GDM1 (cell line): ENCODE measurements at regions not wholly inside any gene's neighbourhood (a gene's known extent, or its start where the extent isn't known, plus 50 kb on each side); places are given as distances from the start of the nearest gene placed in this dataset.
A peak's percentile ranks its signal among the peaks of the same experiment; 100 is the strongest.

Experiments used
- DNase-seq: peaks from one replicate; lab custom pipeline; 2025; lab: John Stamatoyannopoulos, UW

GRCh38 chr4:32988165-32988811 is 2268.1 kb downstream of the PCDH7 start:
- DNase-seq: no peak

GRCh38 chr4:32991663-32992062 is 2271.5 kb downstream of the PCDH7 start:
- no peak for DNase-seq

GRCh38 chr4:32994981-32995881 is 2275.1 kb downstream of the PCDH7 start:
- no peak for DNase-seq

GRCh38 chr4:33013282-33013681 is 2293.1 kb downstream of the PCDH7 start:
- DNase-seq: no peak

- DNase-seq: no peak
Observed at GRCh38 chr4:33025236-33025635, 2305.1 kb downstream of the PCDH7 start.

- DNase-seq: no peak
Observed at GRCh38 chr4:33029976-33030375, 2309.8 kb downstream of the PCDH7 start.

GRCh38 chr4:33031328-33031727 is 2311.2 kb downstream of the PCDH7 start:
- no peak for DNase-seq

GRCh38 chr4:33037464-33037863 is 2317.3 kb downstream of the PCDH7 start:
- DNase-seq: no peak

- no peak for DNase-seq
Observed at GRCh38 chr4:33045334-33045733, 2325.2 kb downstream of the PCDH7 start.

GRCh38 chr4:33052241-33052640 is 2332.1 kb downstream of the PCDH7 start:
- no peak for DNase-seq

- DNase-seq: no peak
Observed at GRCh38 chr4:33054161-33054560, 2334.0 kb downstream of the PCDH7 start.

- no peak for DNase-seq
Observed at GRCh38 chr4:33054656-33055196, 2334.6 kb downstream of the PCDH7 start.

- DNase-seq: no peak
Observed at GRCh38 chr4:33057736-33058135, 2337.6 kb downstream of the PCDH7 start.

GRCh38 chr4:33058998-33059397 is 2338.8 kb downstream of the PCDH7 start:
- DNase-seq: no peak

- peak; percentile 2 for DNase-seq
Observed at GRCh38 chr4:33060674-33061542, 2340.7 kb downstream of the PCDH7 start.

GRCh38 chr4:33061727-33062126 is 2341.6 kb downstream of the PCDH7 start:
- DNase-seq: no peak

- DNase-seq: no peak
Observed at GRCh38 chr4:33062155-33062806, 2342.1 kb downstream of the PCDH7 start.

- no peak for DNase-seq
Observed at GRCh38 chr4:33063241-33063640, 2343.1 kb downstream of the PCDH7 start.

- no peak for DNase-seq
Observed at GRCh38 chr4:33064238-33064637, 2344.1 kb downstream of the PCDH7 start.

GRCh38 chr4:33065749-33066148 is 2345.6 kb downstream of the PCDH7 start:
- no peak for DNase-seq

GRCh38 chr4:33067221-33067620 is 2347.1 kb downstream of the PCDH7 start:
- no peak for DNase-seq

GRCh38 chr4:33068539-33068938 is 2348.4 kb downstream of the PCDH7 start:
- no peak for DNase-seq
